GM23338 (cell line): ENCODE measurements at regions not wholly inside any gene's neighbourhood (a gene's known extent, or its start where the extent isn't known, plus 50 kb on each side); places are given as distances from the start of the nearest gene placed in this dataset.

Experiments
- ATAC-seq: fragments of 200-7000 bp; cut with Tn5 transposase; 3 replicates; pipeline ENCODE4 v1.9.1; 2020
- DNase-seq: peaks from one replicate; pipeline ENCODE4 v3.0.0-alpha.2; 2015; ENCODE audit warnings: low spot score
- H2AFZ ChIP-seq: fragments of 200-600 bp; sonication (generic); 2 replicates; pipeline ENCODE4 v1.8.0; 2016; ENCODE audit warnings: antibody characterized with exemption, mild to moderate bottlenecking, moderate library complexity
- H3F3A ChIP-seq: fragments of 200-600 bp; sonication (generic); replicated peaks from 2 replicates; pipeline ENCODE4 v1.8.0; 2017; ENCODE audit warnings: antibody characterized with exemption, mixed run types, low read depth
- H3K27ac ChIP-seq: fragments of 200-600 bp; sonication (generic); 2 replicates; pipeline ENCODE4 v1.6.1; 2016; ENCODE audit warnings: low read depth
- H3K27me3 ChIP-seq: fragments of 200-600 bp; sonication (generic); 2 replicates; pipeline ENCODE4 v1.8.0; 2016; ENCODE audit warnings: mild to moderate bottlenecking, mixed run types, moderate library complexity; ENCODE audit not compliant: insufficient read depth
- H3K36me3 ChIP-seq: fragments of 200-600 bp; sonication (generic); 2 replicates; pipeline ENCODE4 v1.8.0; 2016; ENCODE audit warnings: mild to moderate bottlenecking; ENCODE audit not compliant: insufficient read depth
- H3K4me1 ChIP-seq: fragments of 200-600 bp; sonication (generic); 2 replicates; pipeline ENCODE4 v1.8.0; 2016; ENCODE audit warnings: mild to moderate bottlenecking, moderate library complexity; ENCODE audit not compliant: insufficient read depth
- H3K4me2 ChIP-seq: fragments of 200-600 bp; sonication (generic); 2 replicates; pipeline ENCODE4 v1.7.1; 2017; ENCODE audit warnings: mixed run types
- H3K4me3 ChIP-seq: fragments of 200-600 bp; sonication (generic); 2 replicates; pipeline ENCODE4 v1.6.1; 2016; ENCODE audit warnings: mixed run types
- H3K79me2 ChIP-seq: fragments of 200-600 bp; sonication (generic); replicated peaks from 2 replicates; pipeline ENCODE4 v1.8.0; 2017; ENCODE audit warnings: mild to moderate bottlenecking; ENCODE audit not compliant: insufficient read depth
- H3K9me2 ChIP-seq: fragments of 200-600 bp; sonication (generic); 2 replicates; pipeline ENCODE4 v1.8.0; 2017; ENCODE audit not compliant: insufficient read depth
- H4K20me1 ChIP-seq: fragments of 200-600 bp; sonication (generic); replicated peaks from 2 replicates; pipeline ENCODE4 v1.8.0; 2017; ENCODE audit warnings: mild to moderate bottlenecking; ENCODE audit not compliant: insufficient read depth
- H3K27ac Mint-ChIP-seq: 2 replicates; pipeline ENCODE4 v1.8.0; 2020; ENCODE audit warnings: inconsistent platforms, mild to moderate bottlenecking, moderate library complexity, mixed read lengths
- H3K27me3 Mint-ChIP-seq: 3 replicates; pipeline ENCODE4 v1.8.0; 2022; ENCODE audit warnings: low read depth, mild to moderate bottlenecking, moderate library complexity, mixed read lengths, inconsistent platforms; ENCODE audit not compliant: insufficient read depth, poor library complexity
- H3K36me3 Mint-ChIP-seq: 3 replicates; pipeline ENCODE4 v1.8.0; 2021; ENCODE audit warnings: low read depth, mild to moderate bottlenecking, inconsistent platforms, moderate library complexity, mixed read lengths
- H3K4me1 Mint-ChIP-seq: 3 replicates; pipeline ENCODE4 v1.8.0; 2020; ENCODE audit warnings: mild to moderate bottlenecking, inconsistent platforms, mixed read lengths
- H3K4me3 Mint-ChIP-seq: 3 replicates; pipeline ENCODE4 v1.8.0; 2021; ENCODE audit warnings: moderate library complexity, mild to moderate bottlenecking, inconsistent platforms, mixed read lengths
- H3K9me3 Mint-ChIP-seq: 3 replicates; pipeline ENCODE4 v1.8.0; 2020; ENCODE audit warnings: moderate library complexity, mild to moderate bottlenecking, inconsistent platforms, mixed read lengths
- CREB1 ChIP-seq: fragments of 250-450 bp; sonication (Bioruptor Pico); IDR thresholded peaks from 2 replicates; pipeline ENCODE4 v1.5.0; 2020; ENCODE audit warnings: low read depth, mild to moderate bottlenecking, moderate library complexity
- EZH2 ChIP-seq: fragments of 200-600 bp; sonication (generic); IDR thresholded peaks from one replicate; pipeline ENCODE4 v1.8.0; 2017; ENCODE audit warnings: antibody characterized with exemption, mild to moderate bottlenecking, low read depth; ENCODE audit not compliant: unreplicated experiment
- EZH2phosphoT487 ChIP-seq: fragments of 200-600 bp; sonication (generic); IDR thresholded peaks from one replicate; pipeline ENCODE4 v1.8.1; 2018; ENCODE audit warnings: antibody characterized with exemption; ENCODE audit not compliant: unreplicated experiment
- JUNB ChIP-seq: IDR thresholded peaks from one replicate; pipeline ENCODE4 v1.6.1; 2016; ENCODE audit warnings: antibody characterized with exemption; ENCODE audit not compliant: unreplicated experiment
- NANOG ChIP-seq: IDR thresholded peaks from 2 replicates; pipeline ENCODE4 v1.6.1; 2016; ENCODE audit warnings: antibody characterized with exemption, borderline replicate concordance
- POLR2AphosphoS5 ChIP-seq: IDR thresholded peaks from 2 replicates; pipeline ENCODE4 v1.6.1; 2016; ENCODE audit warnings: antibody characterized with exemption, low read depth
- STAT1 ChIP-seq: IDR thresholded peaks from one replicate; pipeline ENCODE4 v1.6.1; 2016; ENCODE audit warnings: antibody characterized with exemption; ENCODE audit not compliant: unreplicated experiment
- ZNF114 ChIP-seq: fragments of 250-450 bp; sonication (Bioruptor Pico); IDR thresholded peaks from 2 replicates; pipeline ENCODE4 v1.5.0; 2020; ENCODE audit warnings: mild to moderate bottlenecking, moderate library complexity
- ZNF331 ChIP-seq: fragments of 250-450 bp; sonication (Bioruptor Pico); IDR thresholded peaks from 2 replicates; pipeline ENCODE4 v1.5.0; 2020; ENCODE audit warnings: low read depth, mild to moderate bottlenecking, moderate library complexity
- TF ChIP-seq, protein P1 (sequence below): IDR thresholded peaks from 2 replicates; pipeline ENCODE4 v1.6.1; 2016; ENCODE audit warnings: antibody characterized with exemption
- TF ChIP-seq, protein P2 (sequence below): IDR thresholded peaks from one replicate; pipeline ENCODE4 v1.6.1; 2018; ENCODE audit warnings: antibody characterized with exemption; ENCODE audit not compliant: unreplicated experiment
- TF ChIP-seq, protein P3 (sequence below): fragments of 250-450 bp; sonication (Bioruptor Pico); IDR thresholded peaks from 2 replicates; pipeline ENCODE4 v1.5.0; 2020; ENCODE audit warnings: mild to moderate bottlenecking, moderate library complexity
- TF ChIP-seq, protein P4 (sequence below), 2 experiments: fragments of 200-600 bp in 1 of 2; sonication (generic) in 1 of 2; conservative IDR thresholded peaks; 2 replicates each; pipeline versions ENCODE4 v1.5.1 to v1.6.1; 2016 to 2017; ENCODE audit warnings: antibody characterized with exemption in 2 of 2, low read depth in 2 of 2, mild to moderate bottlenecking in 2 of 2, moderate library complexity in 1 of 2

DNA sequence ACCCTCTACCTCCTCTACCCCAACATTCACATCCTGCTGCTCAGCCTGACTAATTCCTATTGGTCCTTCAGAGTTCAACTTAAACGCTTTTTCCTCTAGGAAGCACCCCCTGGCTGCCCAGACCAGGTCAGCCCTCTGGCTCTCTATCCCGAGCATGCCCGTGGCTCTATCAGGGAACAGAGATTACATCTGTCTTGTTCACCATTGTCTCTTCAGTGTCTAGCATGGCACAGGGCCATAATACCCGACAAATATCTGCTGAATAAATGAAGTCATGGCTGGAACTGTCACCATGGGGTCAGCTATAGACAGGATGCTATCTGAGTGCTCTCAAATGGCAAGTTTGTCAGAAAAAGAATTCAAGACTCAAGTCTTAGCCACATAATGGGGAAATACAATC is 296.9 kb upstream of the CHRNA7 start:
- H3K27me3 Mint-ChIP-seq, result peaks cover 4% of the 10 kb centered on the region

More for the DNA sequence above, 296.9 kb upstream of the CHRNA7 start:
- Histone ChIP-seq H3K79me2 (no peaks in the 10 kb centered on the region), H3K4me2 (no peak overlapping the region), H3K9me2 (peaks cover 6% of the 10 kb centered on the region; the same call in 1 of the 2 replicates), H3K4me3 (no peak overlapping the region), H3K27me3 (no peaks in the 10 kb centered on the region), H3F3A (no peaks in the 10 kb centered on the region), H3K36me3 (no peaks in the 10 kb centered on the region), H3K4me1 (no peaks in the 10 kb centered on the region), H2AFZ (no peak overlapping the region), H3K27ac (no peak overlapping the region), H4K20me1 (no peaks in the 10 kb centered on the region)
- H3K4me3 Mint-ChIP-seq, result no peak overlapping the region
- H3K27ac Mint-ChIP-seq, result no peak overlapping the region
- ATAC-seq (no peak), DNase-seq (no peak)
- TF ChIP-seq CREB1 (no peak), POLR2AphosphoS5 (no peak), ZNF114 (no peak), JUNB (no peak), STAT1 (no peak), ZNF331 (no peak), EZH2phosphoT487 (no peak), NANOG (no peak), EZH2 (no peak)
- TF ChIP-seq, protein P1, sequence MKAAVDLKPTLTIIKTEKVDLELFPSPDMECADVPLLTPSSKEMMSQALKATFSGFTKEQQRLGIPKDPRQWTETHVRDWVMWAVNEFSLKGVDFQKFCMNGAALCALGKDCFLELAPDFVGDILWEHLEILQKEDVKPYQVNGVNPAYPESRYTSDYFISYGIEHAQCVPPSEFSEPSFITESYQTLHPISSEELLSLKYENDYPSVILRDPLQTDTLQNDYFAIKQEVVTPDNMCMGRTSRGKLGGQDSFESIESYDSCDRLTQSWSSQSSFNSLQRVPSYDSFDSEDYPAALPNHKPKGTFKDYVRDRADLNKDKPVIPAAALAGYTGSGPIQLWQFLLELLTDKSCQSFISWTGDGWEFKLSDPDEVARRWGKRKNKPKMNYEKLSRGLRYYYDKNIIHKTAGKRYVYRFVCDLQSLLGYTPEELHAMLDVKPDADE, result no peak
- TF ChIP-seq, protein P2, sequence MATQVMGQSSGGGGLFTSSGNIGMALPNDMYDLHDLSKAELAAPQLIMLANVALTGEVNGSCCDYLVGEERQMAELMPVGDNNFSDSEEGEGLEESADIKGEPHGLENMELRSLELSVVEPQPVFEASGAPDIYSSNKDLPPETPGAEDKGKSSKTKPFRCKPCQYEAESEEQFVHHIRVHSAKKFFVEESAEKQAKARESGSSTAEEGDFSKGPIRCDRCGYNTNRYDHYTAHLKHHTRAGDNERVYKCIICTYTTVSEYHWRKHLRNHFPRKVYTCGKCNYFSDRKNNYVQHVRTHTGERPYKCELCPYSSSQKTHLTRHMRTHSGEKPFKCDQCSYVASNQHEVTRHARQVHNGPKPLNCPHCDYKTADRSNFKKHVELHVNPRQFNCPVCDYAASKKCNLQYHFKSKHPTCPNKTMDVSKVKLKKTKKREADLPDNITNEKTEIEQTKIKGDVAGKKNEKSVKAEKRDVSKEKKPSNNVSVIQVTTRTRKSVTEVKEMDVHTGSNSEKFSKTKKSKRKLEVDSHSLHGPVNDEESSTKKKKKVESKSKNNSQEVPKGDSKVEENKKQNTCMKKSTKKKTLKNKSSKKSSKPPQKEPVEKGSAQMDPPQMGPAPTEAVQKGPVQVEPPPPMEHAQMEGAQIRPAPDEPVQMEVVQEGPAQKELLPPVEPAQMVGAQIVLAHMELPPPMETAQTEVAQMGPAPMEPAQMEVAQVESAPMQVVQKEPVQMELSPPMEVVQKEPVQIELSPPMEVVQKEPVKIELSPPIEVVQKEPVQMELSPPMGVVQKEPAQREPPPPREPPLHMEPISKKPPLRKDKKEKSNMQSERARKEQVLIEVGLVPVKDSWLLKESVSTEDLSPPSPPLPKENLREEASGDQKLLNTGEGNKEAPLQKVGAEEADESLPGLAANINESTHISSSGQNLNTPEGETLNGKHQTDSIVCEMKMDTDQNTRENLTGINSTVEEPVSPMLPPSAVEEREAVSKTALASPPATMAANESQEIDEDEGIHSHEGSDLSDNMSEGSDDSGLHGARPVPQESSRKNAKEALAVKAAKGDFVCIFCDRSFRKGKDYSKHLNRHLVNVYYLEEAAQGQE, result no peak
- TF ChIP-seq, protein P3, sequence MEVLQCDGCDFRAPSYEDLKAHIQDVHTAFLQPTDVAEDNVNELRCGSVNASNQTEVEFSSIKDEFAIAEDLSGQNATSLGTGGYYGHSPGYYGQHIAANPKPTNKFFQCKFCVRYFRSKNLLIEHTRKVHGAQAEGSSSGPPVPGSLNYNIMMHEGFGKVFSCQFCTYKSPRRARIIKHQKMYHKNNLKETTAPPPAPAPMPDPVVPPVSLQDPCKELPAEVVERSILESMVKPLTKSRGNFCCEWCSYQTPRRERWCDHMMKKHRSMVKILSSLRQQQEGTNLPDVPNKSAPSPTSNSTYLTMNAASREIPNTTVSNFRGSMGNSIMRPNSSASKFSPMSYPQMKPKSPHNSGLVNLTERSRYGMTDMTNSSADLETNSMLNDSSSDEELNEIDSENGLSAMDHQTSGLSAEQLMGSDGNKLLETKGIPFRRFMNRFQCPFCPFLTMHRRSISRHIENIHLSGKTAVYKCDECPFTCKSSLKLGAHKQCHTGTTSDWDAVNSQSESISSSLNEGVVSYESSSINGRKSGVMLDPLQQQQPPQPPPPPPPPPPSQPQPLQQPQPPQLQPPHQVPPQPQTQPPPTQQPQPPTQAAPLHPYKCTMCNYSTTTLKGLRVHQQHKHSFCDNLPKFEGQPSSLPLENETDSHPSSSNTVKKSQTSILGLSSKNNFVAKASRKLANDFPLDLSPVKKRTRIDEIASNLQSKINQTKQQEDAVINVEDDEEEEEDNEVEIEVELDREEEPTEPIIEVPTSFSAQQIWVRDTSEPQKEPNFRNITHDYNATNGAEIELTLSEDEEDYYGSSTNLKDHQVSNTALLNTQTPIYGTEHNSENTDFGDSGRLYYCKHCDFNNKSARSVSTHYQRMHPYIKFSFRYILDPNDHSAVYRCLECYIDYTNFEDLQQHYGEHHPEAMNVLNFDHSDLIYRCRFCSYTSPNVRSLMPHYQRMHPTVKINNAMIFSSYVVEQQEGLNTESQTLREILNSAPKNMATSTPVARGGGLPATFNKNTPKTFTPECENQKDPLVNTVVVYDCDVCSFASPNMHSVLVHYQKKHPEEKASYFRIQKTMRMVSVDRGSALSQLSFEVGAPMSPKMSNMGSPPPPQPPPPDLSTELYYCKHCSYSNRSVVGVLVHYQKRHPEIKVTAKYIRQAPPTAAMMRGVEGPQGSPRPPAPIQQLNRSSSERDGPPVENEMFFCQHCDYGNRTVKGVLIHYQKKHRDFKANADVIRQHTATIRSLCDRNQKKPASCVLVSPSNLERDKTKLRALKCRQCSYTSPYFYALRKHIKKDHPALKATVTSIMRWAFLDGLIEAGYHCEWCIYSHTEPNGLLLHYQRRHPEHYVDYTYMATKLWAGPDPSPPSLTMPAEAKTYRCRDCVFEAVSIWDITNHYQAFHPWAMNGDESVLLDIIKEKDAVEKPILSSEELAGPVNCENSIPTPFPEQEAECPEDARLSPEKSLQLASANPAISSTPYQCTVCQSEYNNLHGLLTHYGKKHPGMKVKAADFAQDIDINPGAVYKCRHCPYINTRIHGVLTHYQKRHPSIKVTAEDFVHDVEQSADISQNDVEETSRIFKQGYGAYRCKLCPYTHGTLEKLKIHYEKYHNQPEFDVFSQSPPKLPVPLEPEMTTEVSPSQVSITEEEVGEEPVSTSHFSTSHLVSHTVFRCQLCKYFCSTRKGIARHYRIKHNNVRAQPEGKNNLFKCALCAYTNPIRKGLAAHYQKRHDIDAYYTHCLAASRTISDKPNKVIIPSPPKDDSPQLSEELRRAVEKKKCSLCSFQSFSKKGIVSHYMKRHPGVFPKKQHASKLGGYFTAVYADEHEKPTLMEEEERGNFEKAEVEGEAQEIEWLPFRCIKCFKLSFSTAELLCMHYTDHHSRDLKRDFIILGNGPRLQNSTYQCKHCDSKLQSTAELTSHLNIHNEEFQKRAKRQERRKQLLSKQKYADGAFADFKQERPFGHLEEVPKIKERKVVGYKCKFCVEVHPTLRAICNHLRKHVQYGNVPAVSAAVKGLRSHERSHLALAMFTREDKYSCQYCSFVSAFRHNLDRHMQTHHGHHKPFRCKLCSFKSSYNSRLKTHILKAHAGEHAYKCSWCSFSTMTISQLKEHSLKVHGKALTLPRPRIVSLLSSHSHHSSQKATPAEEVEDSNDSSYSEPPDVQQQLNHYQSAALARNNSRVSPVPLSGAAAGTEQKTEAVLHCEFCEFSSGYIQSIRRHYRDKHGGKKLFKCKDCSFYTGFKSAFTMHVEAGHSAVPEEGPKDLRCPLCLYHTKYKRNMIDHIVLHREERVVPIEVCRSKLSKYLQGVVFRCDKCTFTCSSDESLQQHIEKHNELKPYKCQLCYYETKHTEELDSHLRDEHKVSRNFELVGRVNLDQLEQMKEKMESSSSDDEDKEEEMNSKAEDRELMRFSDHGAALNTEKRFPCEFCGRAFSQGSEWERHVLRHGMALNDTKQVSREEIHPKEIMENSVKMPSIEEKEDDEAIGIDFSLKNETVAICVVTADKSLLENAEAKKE, result no peak
- TF ChIP-seq, protein P4, sequence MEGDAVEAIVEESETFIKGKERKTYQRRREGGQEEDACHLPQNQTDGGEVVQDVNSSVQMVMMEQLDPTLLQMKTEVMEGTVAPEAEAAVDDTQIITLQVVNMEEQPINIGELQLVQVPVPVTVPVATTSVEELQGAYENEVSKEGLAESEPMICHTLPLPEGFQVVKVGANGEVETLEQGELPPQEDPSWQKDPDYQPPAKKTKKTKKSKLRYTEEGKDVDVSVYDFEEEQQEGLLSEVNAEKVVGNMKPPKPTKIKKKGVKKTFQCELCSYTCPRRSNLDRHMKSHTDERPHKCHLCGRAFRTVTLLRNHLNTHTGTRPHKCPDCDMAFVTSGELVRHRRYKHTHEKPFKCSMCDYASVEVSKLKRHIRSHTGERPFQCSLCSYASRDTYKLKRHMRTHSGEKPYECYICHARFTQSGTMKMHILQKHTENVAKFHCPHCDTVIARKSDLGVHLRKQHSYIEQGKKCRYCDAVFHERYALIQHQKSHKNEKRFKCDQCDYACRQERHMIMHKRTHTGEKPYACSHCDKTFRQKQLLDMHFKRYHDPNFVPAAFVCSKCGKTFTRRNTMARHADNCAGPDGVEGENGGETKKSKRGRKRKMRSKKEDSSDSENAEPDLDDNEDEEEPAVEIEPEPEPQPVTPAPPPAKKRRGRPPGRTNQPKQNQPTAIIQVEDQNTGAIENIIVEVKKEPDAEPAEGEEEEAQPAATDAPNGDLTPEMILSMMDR (conservative IDR thresholded peaks at IDR 0.05; ENCODE audit: low read depth in 2 of 2), result no peak
- peaks cover 4% of the 10 kb centered on the region for H3K4me1 Mint-ChIP-seq
- peaks cover 7% of the 10 kb centered on the region; the same call in 2 of the 3 replicates for H3K9me3 Mint-ChIP-seq
- H3K36me3 Mint-ChIP-seq, result no peaks in the 10 kb centered on the region
